ENCODE measurements at regions not wholly inside any gene's neighbourhood (a gene's known extent, or its start where the extent isn't known, plus 50 kb on each side); places are given as distances from the start of the nearest gene placed in this dataset.

DNA sequence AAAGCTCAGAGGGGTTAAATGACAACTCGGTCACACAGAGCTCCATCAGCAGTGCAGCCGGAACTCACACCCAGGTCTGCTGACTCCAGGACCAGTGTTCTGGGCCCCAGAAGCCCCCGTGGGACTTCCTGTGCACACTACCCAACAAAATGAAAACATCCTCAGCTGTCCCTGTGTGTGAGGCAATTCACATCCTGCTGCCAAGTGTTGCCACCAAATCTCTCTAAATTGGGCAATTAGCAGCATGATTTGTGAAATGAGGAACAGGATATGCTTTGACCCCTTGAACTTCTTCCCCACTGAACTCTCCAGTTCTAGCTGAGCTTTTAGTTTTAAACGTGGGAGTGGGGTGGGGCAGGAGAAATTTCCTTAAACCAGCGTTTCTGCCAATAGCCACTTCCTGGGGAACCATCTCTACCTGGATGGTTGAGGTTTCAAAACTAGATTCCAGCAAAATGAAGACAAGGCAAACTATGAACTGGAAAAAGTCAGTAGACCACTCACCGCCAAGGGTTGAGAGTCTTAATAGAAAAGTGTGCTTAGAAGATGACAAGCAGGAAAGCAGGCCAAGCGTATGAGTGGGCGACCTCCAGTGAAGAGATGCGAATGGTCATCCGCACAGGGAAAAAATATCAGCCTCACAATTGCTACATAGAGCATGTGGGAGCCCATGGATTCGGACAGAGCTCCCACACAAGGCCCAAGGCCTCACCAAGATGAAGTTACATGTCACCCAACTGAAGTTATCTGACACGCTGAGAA, 51.9 kb upstream of the CHST15 start:
- no peak for DNase-seq

DNA sequence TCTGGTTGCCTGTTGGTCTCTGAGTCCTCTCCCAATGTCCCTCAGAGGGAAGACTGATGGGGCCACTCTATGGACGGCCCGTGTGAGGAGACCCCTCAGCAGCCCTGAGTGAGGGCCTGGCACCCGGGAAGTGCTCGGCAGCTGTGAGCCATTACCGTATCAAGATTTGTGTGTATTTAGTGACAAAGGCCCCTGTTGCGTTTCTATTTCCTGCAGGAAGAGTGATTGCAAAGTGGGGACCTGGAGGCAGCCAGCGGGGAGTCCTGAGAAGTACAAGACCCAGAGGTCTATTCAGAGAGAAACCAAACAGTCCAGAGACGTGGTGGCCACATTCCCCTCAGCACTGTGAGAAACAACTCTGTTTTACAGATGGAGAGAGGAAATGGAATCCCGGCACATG, 51.1 kb upstream of the CHST15 start:
- no peak for DNase-seq

DNA sequence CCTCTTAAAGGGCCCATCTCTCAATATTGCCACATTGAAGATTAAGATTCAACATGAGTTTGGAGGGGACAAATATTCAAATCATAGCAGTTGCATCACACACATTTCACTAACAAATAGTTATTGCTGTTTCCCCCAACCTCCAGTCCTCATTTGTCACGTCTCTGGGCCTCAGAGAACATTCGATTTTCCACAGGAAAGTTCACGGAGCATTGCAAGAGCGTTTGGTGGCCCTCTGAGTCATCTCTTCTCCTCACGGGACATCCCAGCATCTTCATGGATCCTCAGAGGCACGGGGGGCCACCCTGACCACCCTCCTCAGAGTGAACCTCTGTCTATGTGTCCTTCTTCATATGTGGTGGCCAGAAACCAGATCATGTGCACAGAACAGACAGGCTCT, 50.3 kb upstream of the CHST15 start:
- DNase-seq: no peak

All from tongue (tissue), 1 donor.